SIG-M5 treated with dmso at 0.1 percent for 504 hours (cell line): ENCODE measurements at regions not wholly inside any gene's neighbourhood (a gene's known extent, or its start where the extent isn't known, plus 50 kb on each side); places are given as distances from the start of the nearest gene placed in this dataset.
A peak's percentile ranks its signal among the peaks of the same experiment; 100 is the strongest.

ENCODE experiments used
- DNase-seq: peaks from one replicate; lab custom pipeline; 2025; ENCODE audit not compliant: unreplicated experiment; lab: John Stamatoyannopoulos, UW

- no peak for DNase-seq
Measured at GRCh38 chr5:133715616-133716015, 103.3 kb upstream of the FSTL4 start.

- no peak for DNase-seq
Measured at GRCh38 chr5:133715216-133715615, 102.9 kb upstream of the FSTL4 start.

DNA sequence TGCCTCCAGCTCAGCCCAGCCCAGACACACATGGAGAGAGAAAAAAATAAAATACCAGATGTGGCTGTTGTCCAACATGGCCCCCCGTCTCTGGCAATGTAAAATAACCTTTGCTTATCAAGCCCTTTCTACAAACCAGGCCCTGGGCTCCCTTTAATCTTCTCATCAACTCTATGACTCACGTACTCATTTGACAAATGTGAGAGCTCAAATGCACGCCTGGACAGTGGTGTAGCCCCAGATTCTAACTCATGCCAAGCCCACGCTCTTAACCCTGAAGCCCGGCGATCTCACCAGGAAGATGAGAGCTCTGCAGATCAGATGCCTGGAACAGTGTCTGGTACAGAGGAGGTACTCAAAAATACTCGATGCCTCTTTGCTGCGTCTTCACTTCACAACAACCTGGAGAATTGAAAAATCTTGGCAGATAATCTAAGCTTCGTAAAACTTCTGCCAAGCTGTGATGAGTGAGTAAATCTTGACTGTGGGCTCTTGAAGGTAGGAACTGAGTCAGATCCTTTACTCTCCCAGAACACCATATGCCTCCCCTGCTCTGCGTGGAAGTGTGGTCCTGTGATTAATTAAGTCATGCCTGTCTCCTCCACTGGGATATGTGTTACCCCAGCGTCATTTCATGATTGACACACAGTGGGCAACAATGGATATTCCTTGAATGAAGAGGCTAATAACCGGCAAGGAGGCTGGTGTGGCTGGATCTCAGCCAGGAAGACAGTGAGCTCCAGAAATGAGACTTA, 102.0 kb upstream of the FSTL4 start:
- DNase-seq, result no peak

DNA sequence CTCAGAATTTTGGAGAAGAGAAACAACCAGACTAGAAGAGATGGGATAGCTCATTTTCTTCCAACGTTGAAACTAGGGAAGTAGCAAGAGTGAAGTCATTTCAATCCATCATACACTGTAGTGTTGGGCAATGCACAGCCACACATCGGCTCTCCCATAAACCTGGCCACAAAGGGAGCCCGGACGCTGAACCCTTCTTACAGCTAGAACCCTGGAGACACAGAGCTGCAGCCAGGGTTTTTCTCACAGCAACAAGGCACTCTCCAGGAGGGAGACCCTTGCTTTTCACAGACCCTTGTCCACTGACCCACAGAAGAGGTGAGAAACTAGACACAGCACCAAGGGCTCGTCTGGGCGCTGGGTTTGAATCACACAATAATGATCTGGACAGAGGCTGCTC, 101.4 kb upstream of the FSTL4 start:
- peak; percentile 14 for DNase-seq

DNA sequence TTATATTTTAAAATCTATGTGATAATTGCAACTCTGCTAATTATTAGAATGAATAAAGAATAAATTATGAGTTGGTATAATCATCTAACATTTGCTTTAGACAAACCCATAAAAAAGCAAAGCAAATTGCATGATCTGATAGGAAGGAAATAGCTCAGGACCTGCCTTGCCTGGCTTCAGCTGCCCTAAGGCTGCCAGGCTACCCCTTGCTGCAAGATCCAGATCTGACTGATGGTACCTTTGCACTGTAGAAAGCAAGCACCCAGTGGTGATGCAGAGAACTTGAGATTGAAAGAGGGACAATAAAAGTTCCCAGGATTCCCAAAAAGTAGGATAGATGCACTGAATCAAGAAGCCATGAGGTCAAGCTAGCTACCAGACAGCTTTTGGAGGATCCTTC, 100.9 kb upstream of the FSTL4 start:
- no peak for DNase-seq

GRCh38 chr5:133712562-133712961, 100.2 kb upstream of the FSTL4 start:
- DNase-seq, result no peak

- no peak for DNase-seq
Measured at GRCh38 chr5:133709209-133709725, 96.9 kb upstream of the FSTL4 start.

GRCh38 chr5:133708331-133708850, 96.0 kb upstream of the FSTL4 start:
- DNase-seq, result no peak

- no peak for DNase-seq
Measured at GRCh38 chr5:133707629-133708028, 95.3 kb upstream of the FSTL4 start.

GRCh38 chr5:133706506-133707430, 94.4 kb upstream of the FSTL4 start:
- no peak for DNase-seq

- DNase-seq, result no peak
Measured at GRCh38 chr5:133705331-133705730, 93.0 kb upstream of the FSTL4 start.

DNA sequence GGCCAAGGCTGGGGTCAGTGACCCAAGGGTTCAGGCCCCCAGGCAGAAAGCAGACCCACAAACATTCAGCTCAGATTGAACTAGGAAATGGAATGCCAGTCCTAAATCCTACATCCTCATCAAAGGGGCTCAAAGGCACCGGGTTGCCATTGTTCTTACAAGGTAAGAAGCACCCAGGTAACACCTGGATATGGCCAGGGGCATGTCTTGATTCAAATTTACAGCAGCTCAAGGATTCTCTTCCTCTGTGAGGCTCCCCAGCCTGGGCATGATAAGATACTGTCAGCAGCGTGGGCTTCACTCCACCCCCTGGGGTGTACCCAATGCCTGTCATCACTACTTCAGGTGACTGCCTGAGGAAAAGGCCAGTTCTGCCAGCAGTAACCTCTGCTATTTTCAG, 92.1 kb upstream of the FSTL4 start:
- DNase-seq, result no peak

DNA sequence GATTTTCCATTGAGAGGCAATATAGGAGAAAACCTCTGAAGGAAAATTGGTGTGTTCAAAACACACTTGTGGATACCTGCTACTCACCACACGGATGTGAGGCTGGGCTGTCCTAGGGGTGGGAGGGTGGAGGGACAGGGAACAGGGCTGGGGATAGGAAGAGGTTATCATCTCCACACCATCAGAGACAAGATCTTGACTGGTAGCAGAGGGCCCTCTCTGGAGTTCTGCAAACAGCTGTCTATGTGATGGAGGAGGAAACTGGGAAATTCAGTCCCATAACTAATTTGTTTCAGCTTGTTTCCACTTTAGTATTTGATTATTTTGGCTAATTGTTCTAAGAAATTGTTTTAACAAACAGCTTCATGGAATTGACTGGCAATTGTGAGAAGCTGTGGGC, 91.6 kb upstream of the FSTL4 start:
- no peak for DNase-seq

DNA sequence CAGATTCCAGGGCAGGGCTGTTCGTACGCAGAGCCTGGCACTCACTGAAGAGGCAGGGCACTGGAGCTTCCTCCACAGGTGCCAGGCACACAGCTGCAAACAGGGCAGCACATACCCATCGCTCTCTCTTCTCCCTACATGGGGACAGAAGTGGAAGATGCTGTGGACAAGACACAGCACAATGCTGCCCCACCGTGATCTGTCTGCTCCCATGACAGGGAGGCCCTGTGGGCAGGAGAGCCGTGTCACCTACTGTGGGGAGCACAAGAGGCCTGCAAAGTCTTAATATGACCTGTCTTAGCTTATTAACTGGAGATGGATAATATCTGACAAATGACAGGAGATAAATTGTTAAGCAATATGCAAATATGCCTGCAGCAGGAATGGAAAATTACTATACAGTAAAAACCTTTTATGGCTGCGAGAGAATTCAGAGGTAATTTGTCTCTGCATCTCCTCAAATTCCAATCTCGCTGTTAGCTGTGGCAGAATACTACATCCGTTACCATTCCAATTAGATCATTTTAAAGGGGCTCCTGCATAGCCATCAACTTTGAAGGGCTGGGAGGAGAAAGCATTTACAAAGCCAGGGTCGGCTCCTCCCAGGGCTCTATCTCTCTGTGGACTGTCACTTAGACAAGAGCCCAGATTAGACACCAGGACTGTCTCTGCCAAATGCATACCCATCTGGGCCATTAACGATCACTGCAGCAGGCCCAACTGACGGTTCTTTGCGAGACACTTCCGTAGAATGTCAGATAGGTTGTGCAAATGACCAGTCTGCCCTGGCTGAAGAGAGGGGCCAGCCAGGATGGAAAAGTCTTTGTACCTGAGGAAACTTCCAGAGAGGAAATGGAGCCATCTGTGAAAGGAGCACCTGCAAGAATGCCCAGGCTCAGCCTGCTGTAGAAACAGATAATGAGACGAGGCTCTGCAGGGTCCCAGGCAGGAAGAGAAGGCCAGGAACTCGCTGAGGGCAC, 90.7 kb upstream of the FSTL4 start:
- DNase-seq, result no peak

DNA sequence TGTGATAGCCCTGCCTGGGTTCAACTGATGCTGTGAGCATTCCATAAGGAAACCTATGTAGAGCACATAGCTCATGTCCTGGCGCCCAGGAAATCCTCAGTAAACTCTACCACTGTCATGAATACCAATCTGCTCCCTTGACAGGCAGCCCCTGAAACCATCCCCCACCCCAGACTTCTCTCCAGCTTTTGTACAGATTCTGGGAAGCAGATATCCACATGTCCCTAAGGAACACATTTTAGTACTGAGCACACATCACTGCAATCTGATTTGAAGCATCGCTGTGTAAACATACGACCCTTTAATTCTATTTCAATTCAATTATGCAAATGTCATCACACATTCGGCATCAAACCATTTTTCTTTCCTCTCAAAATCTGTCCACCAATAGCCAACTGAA, 89.5 kb upstream of the FSTL4 start:
- DNase-seq, result no peak

DNA sequence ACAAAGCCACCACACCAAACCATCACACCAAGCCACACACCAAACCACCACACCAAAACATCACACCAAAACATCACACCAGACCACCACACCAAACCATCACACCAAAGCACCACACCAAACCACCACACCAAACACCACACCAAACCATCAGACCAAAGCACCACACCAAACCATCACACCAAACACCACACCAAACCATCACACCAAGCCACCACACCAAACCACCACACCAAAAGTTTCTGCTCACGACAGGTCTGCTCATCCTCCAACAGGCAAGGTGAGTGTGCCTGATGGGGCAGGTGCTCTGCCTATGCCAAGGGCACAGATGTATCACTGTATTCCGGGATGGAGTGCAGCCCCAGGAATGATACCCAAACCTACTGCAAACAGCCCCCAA, 87.9 kb upstream of the FSTL4 start:
- DNase-seq, result no peak

- DNase-seq, result no peak
Measured at GRCh38 chr5:133698646-133699526, 86.5 kb upstream of the FSTL4 start.

- DNase-seq, result no peak
Measured at GRCh38 chr5:133698259-133698554, 85.9 kb upstream of the FSTL4 start.

GRCh38 chr5:133697536-133698258, 85.4 kb upstream of the FSTL4 start:
- DNase-seq, result no peak
